ENCODE measurements at regions not wholly inside any gene's neighbourhood (a gene's known extent, or its start where the extent isn't known, plus 50 kb on each side); places are given as distances from the start of the nearest gene placed in this dataset.

- dilution Hi-C loops (cut with HindIII; ENCODE audit: low sequenced_read_pairs, unreplicated experiment), result no loop called here
- H2BK20ac ChIP-seq (ENCODE audit: low read depth, low read length), result no peak overlapping the region
- CTCF ChIA-PET, result no interaction called here
Measured at GRCh38 chr10:61323726-61324125, 129.5 kb downstream of the TMEM26 start.

More at GRCh38 chr10:61323726-61324125, 129.5 kb downstream of the TMEM26 start:
- POLR2A ChIA-PET (ENCODE audit: unreplicated experiment), result no interaction called here
- Histone ChIP-seq H4K91ac (ENCODE audit: insufficient read depth, low read depth, low read length) (no peak overlapping the region), H3K14ac (replicated peaks; ENCODE audit: low read depth, low read length) (no peak overlapping the region), H3K4me1 (ENCODE audit: control insufficient read depth, insufficient read depth, low read length) (no peaks in the 10 kb centered on the region), H3K4ac (ENCODE audit: low read depth, low read length) (no peak overlapping the region), H4K20me1 (ENCODE audit: insufficient read depth, low read length) (no peaks in the 10 kb centered on the region), H3K23ac (ENCODE audit: low read depth, low read length) (no peak overlapping the region), H2BK15ac (ENCODE audit: low read depth, low read length) (no peak overlapping the region), H4K5ac (ENCODE audit: low read depth, low read length) (no peak overlapping the region), H3K4me2 (ENCODE audit: low read depth, low read length) (no peak overlapping the region), H2BK5ac (ENCODE audit: low read depth, low read length, poor library complexity, severe bottlenecking) (no peak overlapping the region), H2AK9ac (replicated peaks; ENCODE audit: low read depth, low read length, poor library complexity) (no peak overlapping the region), H2AFZ (replicated peaks; ENCODE audit: low read length, poor library complexity) (no peak overlapping the region), H3K9me1 (ENCODE audit: insufficient read depth, low read length) (no peaks in the 10 kb centered on the region), H4K8ac (ENCODE audit: low read depth in 2 of 2, low read length in 2 of 2) (no peak overlapping the region), H2BK120ac (ENCODE audit: low read depth, low read length) (no peak overlapping the region), H3K27me3 (ENCODE audit: control insufficient read depth, insufficient read depth, low read length) (no peaks in the 10 kb centered on the region), H3K27ac (ENCODE audit: insufficient read depth, low read length) (no peak overlapping the region), H3K9me3 (ENCODE audit: control insufficient read depth, insufficient read depth, low read length) (no peaks in the 10 kb centered on the region), H3K18ac (ENCODE audit: low read depth, low read length) (no peak overlapping the region), H3K56ac (ENCODE audit: extremely low read depth, insufficient read depth, low read length) (no peak overlapping the region), H3K9ac (ENCODE audit: low read depth, low read length) (no peak overlapping the region), H3K36me3 (ENCODE audit: control insufficient read depth, insufficient read depth, low read length) (no peaks in the 10 kb centered on the region), H2AK5ac (ENCODE audit: low read depth, low read length) (no peak overlapping the region), H3K79me1 (ENCODE audit: low read depth in 1 of 2, low read length in 2 of 2) (no peaks in the 10 kb centered on the region), H3K4me3 (ENCODE audit: insufficient read depth, low read depth, low read length) (no peak overlapping the region)
- intact Hi-C loops (cut with micrococcal nuclease), result no loop called here
- TF ChIP-seq RAD21 (IDR thresholded peaks at IDR 0.05; ENCODE audit: low read length) (no peak), BHLHE40 (IDR thresholded peaks at IDR 0.05; ENCODE audit: low read depth, low read length) (no peak), MAZ (IDR thresholded peaks at IDR 0.05; ENCODE audit: borderline replicate concordance, low read depth, low read length) (no peak), RCOR1 (IDR thresholded peaks at IDR 0.05; ENCODE audit: insufficient replicate concordance, low read length) (no peak), USF2 (IDR thresholded peaks at IDR 0.05; ENCODE audit: low read depth, low read length) (no peak), SMC3 (IDR thresholded peaks at IDR 0.05; ENCODE audit: low read depth, low read length) (no peak), FOS (IDR thresholded peaks at IDR 0.05; ENCODE audit: low read depth, low read length) (no peak)
- TF ChIP-seq, protein P1, sequence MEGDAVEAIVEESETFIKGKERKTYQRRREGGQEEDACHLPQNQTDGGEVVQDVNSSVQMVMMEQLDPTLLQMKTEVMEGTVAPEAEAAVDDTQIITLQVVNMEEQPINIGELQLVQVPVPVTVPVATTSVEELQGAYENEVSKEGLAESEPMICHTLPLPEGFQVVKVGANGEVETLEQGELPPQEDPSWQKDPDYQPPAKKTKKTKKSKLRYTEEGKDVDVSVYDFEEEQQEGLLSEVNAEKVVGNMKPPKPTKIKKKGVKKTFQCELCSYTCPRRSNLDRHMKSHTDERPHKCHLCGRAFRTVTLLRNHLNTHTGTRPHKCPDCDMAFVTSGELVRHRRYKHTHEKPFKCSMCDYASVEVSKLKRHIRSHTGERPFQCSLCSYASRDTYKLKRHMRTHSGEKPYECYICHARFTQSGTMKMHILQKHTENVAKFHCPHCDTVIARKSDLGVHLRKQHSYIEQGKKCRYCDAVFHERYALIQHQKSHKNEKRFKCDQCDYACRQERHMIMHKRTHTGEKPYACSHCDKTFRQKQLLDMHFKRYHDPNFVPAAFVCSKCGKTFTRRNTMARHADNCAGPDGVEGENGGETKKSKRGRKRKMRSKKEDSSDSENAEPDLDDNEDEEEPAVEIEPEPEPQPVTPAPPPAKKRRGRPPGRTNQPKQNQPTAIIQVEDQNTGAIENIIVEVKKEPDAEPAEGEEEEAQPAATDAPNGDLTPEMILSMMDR (conservative IDR thresholded peaks at IDR 0.05; ENCODE audit: low read depth, low read length), result no peak
- BruUV-seq (replicated peaks), result no TSS peak
- DNase-seq (no peak), ATAC-seq (ENCODE audit: low read depth) (no peak)
- in situ Hi-C loops (cut with MboI; ENCODE audit: low sequenced_read_pairs), result no loop called here
